ENCODE measurements at regions not wholly inside any gene's neighbourhood (a gene's known extent, or its start where the extent isn't known, plus 50 kb on each side); places are given as distances from the start of the nearest gene placed in this dataset.

DNA sequence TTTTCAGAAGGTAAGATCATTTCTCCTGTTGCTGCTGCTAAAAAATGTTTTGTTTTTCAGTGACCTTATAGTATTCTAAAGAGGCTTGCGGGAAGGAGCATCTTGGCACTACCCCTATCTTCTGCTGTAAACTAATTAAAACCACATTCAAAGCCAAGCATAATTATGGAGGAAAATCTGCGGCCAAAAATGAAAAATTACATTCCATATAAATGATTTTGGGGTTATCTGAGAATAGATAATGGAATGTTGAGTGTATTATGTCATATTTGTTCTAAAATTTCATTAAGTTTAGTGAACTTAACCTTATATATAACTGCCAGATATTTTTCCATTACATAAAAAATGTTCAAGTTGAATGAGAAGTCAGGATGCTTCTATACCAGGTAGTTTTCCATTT is 170.4 kb upstream of the TMC3 start:
- Histone ChIP-seq H3K18ac (ENCODE audit: low read length) (no peak overlapping the region), H3K4me3 (ENCODE audit: low read depth, low read length) (no peak overlapping the region), H4K91ac (ENCODE audit: low read depth, low read length) (no peak overlapping the region), H3K36me3 (ENCODE audit: control insufficient read depth in 1 of 2, insufficient read depth in 2 of 2, low read length in 2 of 2) (no peaks in the 10 kb centered on the region), H2BK12ac (ENCODE audit: low read length) (no peak overlapping the region), H2AFZ (ENCODE audit: insufficient read depth, low read length, poor library complexity) (no peak overlapping the region), H3K4me2 (ENCODE audit: low read length) (no peak overlapping the region), H3K27me3 (ENCODE audit: insufficient read depth, low read length) (no peaks in the 10 kb centered on the region), H3K79me1 (ENCODE audit: low read length) (no peaks in the 10 kb centered on the region), H3K9me3 (ENCODE audit: insufficient read depth, low read depth, low read length) (no peaks in the 10 kb centered on the region), H4K8ac (ENCODE audit: low read depth, low read length) (no peak overlapping the region), H3K4me1 (ENCODE audit: control insufficient read depth in 1 of 2, insufficient read depth in 2 of 2, low read length in 2 of 2) (no peaks in the 10 kb centered on the region), H4K12ac (ENCODE audit: low read depth, low read length) (no peak overlapping the region), H2BK120ac (ENCODE audit: insufficient read depth, low read length, poor library complexity) (no peak overlapping the region), H3K4ac (ENCODE audit: low read depth, low read length) (no peak overlapping the region), H3K79me2 (ENCODE audit: control insufficient read depth, insufficient read depth, low read length, poor library complexity) (no peaks in the 10 kb centered on the region), H3K23ac (ENCODE audit: low read length) (no peak overlapping the region), H3K27ac (ENCODE audit: low read depth, low read length) (no peak overlapping the region), H3K9ac (ENCODE audit: low read length) (no peak overlapping the region), H3K14ac (ENCODE audit: low read length) (no peak overlapping the region), H2BK5ac (ENCODE audit: low read depth, low read length, poor library complexity) (no peak overlapping the region), H2AK5ac (ENCODE audit: low read length) (no peak overlapping the region)
- no CpG with 5 or more reads among the region's 2 CpGs for WGBS (ENCODE audit: extremely low coverage, insufficient coverage, insufficient read length)
- DNase-seq: no peak

DNA sequence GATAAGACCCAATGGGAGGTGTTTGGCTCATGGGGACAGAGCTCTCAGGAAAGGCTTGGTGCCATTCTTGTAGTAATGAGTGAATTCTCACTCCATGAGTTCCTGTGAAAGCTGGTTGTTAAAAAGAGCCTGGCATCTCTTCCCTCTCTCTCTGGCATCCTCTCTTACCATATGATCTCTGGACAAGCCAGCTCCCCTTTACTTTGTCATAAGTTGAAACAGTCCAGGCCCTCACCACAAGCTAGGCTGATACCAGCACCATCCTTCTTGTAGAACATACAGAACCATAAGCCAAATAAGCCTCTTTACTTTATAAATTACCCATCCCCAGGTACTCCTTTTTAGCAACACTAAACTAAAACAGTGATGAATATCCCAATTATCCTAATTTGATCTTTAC is 166.9 kb upstream of the TMC3 start:
- no peak overlapping the region for H3K4ac ChIP-seq (ENCODE audit: low read depth, low read length)
- H3K18ac ChIP-seq (ENCODE audit: low read length): no peak overlapping the region
- H3K23ac ChIP-seq (ENCODE audit: low read length): no peak overlapping the region
- H3K36me3 ChIP-seq (ENCODE audit: control insufficient read depth in 1 of 2, insufficient read depth in 2 of 2, low read length in 2 of 2): no peaks in the 10 kb centered on the region
- no peak overlapping the region for H3K9ac ChIP-seq (ENCODE audit: low read length)
- no peaks in the 10 kb centered on the region for H3K79me1 ChIP-seq (ENCODE audit: low read length)
- no peak overlapping the region for H3K4me3 ChIP-seq (ENCODE audit: low read depth, low read length)
- no peaks in the 10 kb centered on the region for H3K79me2 ChIP-seq (ENCODE audit: control insufficient read depth, insufficient read depth, low read length, poor library complexity)
- no peak overlapping the region for H4K91ac ChIP-seq (ENCODE audit: low read depth, low read length)
- no peak overlapping the region for H2BK12ac ChIP-seq (ENCODE audit: low read length)
- DNase-seq: no peak
- H3K27ac ChIP-seq (ENCODE audit: low read depth, low read length): no peak overlapping the region
- no peak overlapping the region for H3K14ac ChIP-seq (ENCODE audit: low read length)
- H3K4me2 ChIP-seq (ENCODE audit: low read length): no peak overlapping the region
- H3K4me1 ChIP-seq (ENCODE audit: control insufficient read depth in 1 of 2, insufficient read depth in 2 of 2, low read length in 2 of 2): no peaks in the 10 kb centered on the region
- no peaks in the 10 kb centered on the region for H3K9me3 ChIP-seq (ENCODE audit: insufficient read depth, low read depth, low read length)
- no peak overlapping the region for H4K8ac ChIP-seq (ENCODE audit: low read depth, low read length)
- H2AFZ ChIP-seq (ENCODE audit: insufficient read depth, low read length, poor library complexity): no peak overlapping the region
- no peaks in the 10 kb centered on the region for H3K27me3 ChIP-seq (ENCODE audit: insufficient read depth, low read length)
- H4K12ac ChIP-seq (ENCODE audit: low read depth, low read length): no peak overlapping the region
- no peak overlapping the region for H2BK120ac ChIP-seq (ENCODE audit: insufficient read depth, low read length, poor library complexity)
- H2AK5ac ChIP-seq (ENCODE audit: low read length): no peak overlapping the region
- no peak overlapping the region for H2BK5ac ChIP-seq (ENCODE audit: low read depth, low read length, poor library complexity)

DNA sequence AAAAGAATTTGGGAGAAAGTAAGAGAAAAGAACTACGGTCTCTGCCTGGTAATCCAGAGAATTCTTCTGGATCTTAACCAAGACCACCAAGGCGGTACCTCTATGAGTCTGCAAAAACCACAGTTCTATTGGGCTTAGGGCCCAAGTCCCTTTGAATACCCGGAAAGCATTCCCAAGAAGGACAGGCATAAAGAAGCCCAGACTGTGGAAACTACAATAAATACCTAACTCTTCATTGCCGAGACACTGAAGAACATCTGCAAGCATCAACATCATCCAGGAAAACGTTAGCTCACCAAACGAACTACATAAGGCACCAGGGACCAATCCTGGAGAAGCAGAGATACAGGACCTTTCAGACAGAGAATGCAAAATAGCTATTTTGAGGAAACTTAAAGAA is 162.3 kb upstream of the TMC3 start:
- Histone ChIP-seq H3K9ac (ENCODE audit: low read length) (no peak overlapping the region), H3K14ac (ENCODE audit: low read length) (no peak overlapping the region), H4K12ac (ENCODE audit: low read depth, low read length) (no peak overlapping the region), H3K79me1 (ENCODE audit: low read length) (no peaks in the 10 kb centered on the region), H4K91ac (ENCODE audit: low read depth, low read length) (no peak overlapping the region), H3K23ac (ENCODE audit: low read length) (no peak overlapping the region), H3K79me2 (ENCODE audit: control insufficient read depth, insufficient read depth, low read length, poor library complexity) (no peaks in the 10 kb centered on the region), H3K4me3 (ENCODE audit: low read depth, low read length) (no peak overlapping the region), H3K9me3 (ENCODE audit: insufficient read depth, low read depth, low read length) (no peaks in the 10 kb centered on the region), H3K4me1 (ENCODE audit: control insufficient read depth in 1 of 2, insufficient read depth in 2 of 2, low read length in 2 of 2) (no peaks in the 10 kb centered on the region), H3K4ac (ENCODE audit: low read depth, low read length) (no peak overlapping the region), H3K18ac (ENCODE audit: low read length) (no peak overlapping the region), H2BK5ac (ENCODE audit: low read depth, low read length, poor library complexity) (no peak overlapping the region), H2AK5ac (ENCODE audit: low read length) (no peak overlapping the region), H2AFZ (ENCODE audit: insufficient read depth, low read length, poor library complexity) (no peak overlapping the region), H3K27me3 (ENCODE audit: insufficient read depth, low read length) (no peaks in the 10 kb centered on the region), H2BK120ac (ENCODE audit: insufficient read depth, low read length, poor library complexity) (no peak overlapping the region), H2BK12ac (ENCODE audit: low read length) (no peak overlapping the region), H4K8ac (ENCODE audit: low read depth, low read length) (no peak overlapping the region), H3K27ac (ENCODE audit: low read depth, low read length) (no peak overlapping the region), H3K36me3 (ENCODE audit: control insufficient read depth in 1 of 2, insufficient read depth in 2 of 2, low read length in 2 of 2) (no peaks in the 10 kb centered on the region), H3K4me2 (ENCODE audit: low read length) (no peak overlapping the region)
- DNase-seq: no peak
- WGBS (ENCODE audit: extremely low coverage, insufficient coverage, insufficient read length): no CpG with 5 or more reads among the region's 6 CpGs

DNA sequence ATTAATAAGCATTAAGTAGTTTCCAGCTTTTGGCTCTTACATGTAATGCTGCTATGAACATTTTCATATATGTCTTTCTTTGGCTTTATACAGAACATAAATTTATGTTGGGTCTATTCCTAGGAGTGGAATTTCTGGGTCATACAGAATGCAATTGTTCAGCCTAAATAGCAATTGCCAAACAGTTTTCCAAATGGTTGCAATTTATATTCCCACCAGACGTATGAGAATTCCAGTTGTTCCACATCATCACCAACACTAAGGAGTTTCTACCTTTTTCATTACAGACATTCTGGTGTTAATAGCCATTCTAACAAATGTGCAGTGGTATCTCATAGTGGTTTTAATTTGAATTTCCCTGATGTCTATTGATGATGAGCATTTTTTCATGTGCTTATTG is 160.1 kb upstream of the TMC3 start:
- no peak overlapping the region for H3K9ac ChIP-seq (ENCODE audit: low read length)
- H3K4ac ChIP-seq (ENCODE audit: low read depth, low read length): no peak overlapping the region
- DNase-seq: no peak
- no peak overlapping the region for H4K8ac ChIP-seq (ENCODE audit: low read depth, low read length)
- no peak overlapping the region for H4K91ac ChIP-seq (ENCODE audit: low read depth, low read length)
- H2BK120ac ChIP-seq (ENCODE audit: insufficient read depth, low read length, poor library complexity): no peak overlapping the region
- H3K9me3 ChIP-seq (ENCODE audit: insufficient read depth, low read depth, low read length): no peaks in the 10 kb centered on the region
- H3K14ac ChIP-seq (ENCODE audit: low read length): no peak overlapping the region
- H3K23ac ChIP-seq (ENCODE audit: low read length): no peak overlapping the region
- H3K79me1 ChIP-seq (ENCODE audit: low read length): no peaks in the 10 kb centered on the region
- peaks cover 0 to 2% of the 10 kb centered on the region in 2 experiments for H3K4me1 ChIP-seq (ENCODE audit: control insufficient read depth in 1 of 2, insufficient read depth in 2 of 2, low read length in 2 of 2)
- H4K12ac ChIP-seq (ENCODE audit: low read depth, low read length): no peak overlapping the region
- H2BK12ac ChIP-seq (ENCODE audit: low read length): no peak overlapping the region
- no peaks in the 10 kb centered on the region for H3K27me3 ChIP-seq (ENCODE audit: insufficient read depth, low read length)
- no peak overlapping the region for H3K18ac ChIP-seq (ENCODE audit: low read length)
- no peaks in the 10 kb centered on the region for H3K79me2 ChIP-seq (ENCODE audit: control insufficient read depth, insufficient read depth, low read length, poor library complexity)
- no CpG with 5 or more reads among the region's 1 CpG for WGBS (ENCODE audit: extremely low coverage, insufficient coverage, insufficient read length)
- H2AFZ ChIP-seq (ENCODE audit: insufficient read depth, low read length, poor library complexity): no peak overlapping the region
- H3K36me3 ChIP-seq (ENCODE audit: control insufficient read depth in 1 of 2, insufficient read depth in 2 of 2, low read length in 2 of 2): no peaks in the 10 kb centered on the region
- no peak overlapping the region for H2AK5ac ChIP-seq (ENCODE audit: low read length)
- no peak overlapping the region for H3K4me2 ChIP-seq (ENCODE audit: low read length)
- no peak overlapping the region for H2BK5ac ChIP-seq (ENCODE audit: low read depth, low read length, poor library complexity)
- no peak overlapping the region for H3K4me3 ChIP-seq (ENCODE audit: low read depth, low read length)
- H3K27ac ChIP-seq (ENCODE audit: low read depth, low read length): no peak overlapping the region

DNA sequence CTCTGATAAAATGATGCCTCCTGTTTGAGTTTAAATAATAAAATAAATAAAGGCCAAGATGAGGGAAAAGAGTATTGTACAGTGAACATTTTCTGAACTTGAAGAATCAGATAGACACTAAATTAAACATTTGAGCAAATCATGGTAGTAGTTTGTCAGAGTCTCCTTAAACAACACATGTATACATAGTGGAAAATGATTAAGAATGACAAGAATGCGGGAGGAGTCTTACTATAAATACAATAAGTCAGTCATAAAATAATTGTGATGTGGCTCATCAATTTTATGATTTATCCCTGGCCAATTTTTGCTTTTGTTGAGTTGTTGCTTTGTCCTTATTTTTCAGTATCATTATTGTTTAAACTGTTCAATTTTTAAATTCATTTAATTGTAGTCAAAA is 158.0 kb upstream of the TMC3 start:
- Histone ChIP-seq H3K4me2 (ENCODE audit: low read length) (no peak overlapping the region), H3K27ac (ENCODE audit: low read depth, low read length) (no peak overlapping the region), H3K18ac (ENCODE audit: low read length) (no peak overlapping the region), H3K23ac (ENCODE audit: low read length) (no peak overlapping the region), H2BK120ac (ENCODE audit: insufficient read depth, low read length, poor library complexity) (no peak overlapping the region), H4K8ac (ENCODE audit: low read depth, low read length) (no peak overlapping the region), H3K4me1 (ENCODE audit: control insufficient read depth in 1 of 2, insufficient read depth in 2 of 2, low read length in 2 of 2) (peaks cover 0 to 2% of the 10 kb centered on the region in 2 experiments), H2AK5ac (ENCODE audit: low read length) (no peak overlapping the region), H2BK12ac (ENCODE audit: low read length) (no peak overlapping the region), H3K36me3 (ENCODE audit: control insufficient read depth in 1 of 2, insufficient read depth in 2 of 2, low read length in 2 of 2) (no peaks in the 10 kb centered on the region), H3K9me3 (ENCODE audit: insufficient read depth, low read depth, low read length) (no peaks in the 10 kb centered on the region), H3K4ac (ENCODE audit: low read depth, low read length) (no peak overlapping the region), H3K9ac (ENCODE audit: low read length) (no peak overlapping the region), H2AFZ (ENCODE audit: insufficient read depth, low read length, poor library complexity) (no peak overlapping the region), H3K4me3 (ENCODE audit: low read depth, low read length) (no peak overlapping the region), H4K91ac (ENCODE audit: low read depth, low read length) (no peak overlapping the region), H3K14ac (ENCODE audit: low read length) (no peak overlapping the region), H2BK5ac (ENCODE audit: low read depth, low read length, poor library complexity) (no peak overlapping the region), H3K79me1 (ENCODE audit: low read length) (no peaks in the 10 kb centered on the region), H3K79me2 (ENCODE audit: control insufficient read depth, insufficient read depth, low read length, poor library complexity) (no peaks in the 10 kb centered on the region), H4K12ac (ENCODE audit: low read depth, low read length) (no peak overlapping the region), H3K27me3 (ENCODE audit: insufficient read depth, low read length) (no peaks in the 10 kb centered on the region)
- no peak for DNase-seq
- no CpG with 5 or more reads among the region's 1 CpG for WGBS (ENCODE audit: extremely low coverage, insufficient coverage, insufficient read length)
